Motor neuron (in vitro differentiated cells): ENCODE measurements at regions not wholly inside any gene's neighbourhood (a gene's known extent, or its start where the extent isn't known, plus 50 kb on each side); places are given as distances from the start of the nearest gene placed in this dataset.

Experiments
- ATAC-seq, 8 experiments: fragments of 200-7000 bp; cut with Tn5 transposase; replicated peaks in 6 of 8; 2 replicates each; pipeline ENCODE4 v1.8.0; 2021; ENCODE audit warnings: mild to moderate bottlenecking in 8 of 8, moderate library complexity in 8 of 8
- H3K27ac ChIP-seq, 2 donors: fragments of 250-450 bp; sonication (Bioruptor Pico); 2 replicates each; pipeline ENCODE4 v1.9.0; 2021; ENCODE audit warnings: antibody characterized with exemption in 2 of 2, mild to moderate bottlenecking in 2 of 2, moderate library complexity in 1 of 2
- H3K4me1 ChIP-seq, 2 donors: fragments of 250-450 bp; sonication (Bioruptor Pico); replicated peaks in 1 of 2; 2 replicates each; pipeline ENCODE4 v1.6.1; 2021; ENCODE audit warnings: antibody characterized with exemption in 2 of 2, mild to moderate bottlenecking in 2 of 2, moderate library complexity in 1 of 2
- H3K4me3 ChIP-seq, 5 donors: fragments of 250-450 bp; sonication (Bioruptor Pico); 2 replicates each; pipeline ENCODE4 v1.9.0; 2021; ENCODE audit warnings: antibody characterized with exemption in 5 of 5, mild to moderate bottlenecking in 5 of 5, moderate library complexity in 4 of 5
- WGBS, 10 experiments: fragments of 450-650 bp; shearing (Covaris generic); methylation state at CpG; one replicate each; pipeline ENCODE4 v1.0.0; 2022; 5-methylcytosine and 5-hydroxymethylcytosine counted together
- in situ Hi-C, 9 experiments: fragments of 400-800 bp; cut with MboI; loops; one replicate each; pipeline ENCODE4 v1.15.0; 2021; ENCODE audit warnings: low sequenced_read_pairs in 9 of 9, low pct_unique_long_range_greater_than_20kb in 2 of 9; ENCODE audit not compliant: unreplicated experiment in 9 of 9

- Histone ChIP-seq H3K27ac (no peak overlapping the region), H3K4me3 (no peak overlapping the region), H3K4me1 (peaks cover 5 to 12% of the 10 kb centered on the region in 2 donors)
- ATAC-seq = no peak
- 20 to 90% (median 70%) methylated on average over 1 to 3 of the region's 3 CpGs; no CpG with 5 or more reads in 2 of the 10 experiments for WGBS, 10 experiments
- in situ Hi-C loops = no loop called here
These were observed 319.2 kb upstream of the MOCS1 start for GRCh38 chr6:40253420-40253819.

GRCh38 chr6:40252531-40253258 is 318.4 kb upstream of the MOCS1 start:
- 28 to 100% (median 67%) methylated on average over 1 to 4 of the region's 4 CpGs; no CpG with 5 or more reads in 1 of the 10 experiments for WGBS, 10 experiments
- H3K27ac ChIP-seq = no peak overlapping the region
- in situ Hi-C loops = no loop called here
- H3K4me1 ChIP-seq = peaks cover 5 to 12% of the 10 kb centered on the region in 2 donors
- H3K4me3 ChIP-seq = no peak overlapping the region
- ATAC-seq = peak in 5 of 8 experiments; percentile 63 to 88 (median 72)

- in situ Hi-C loops = no loop called here
- peaks cover 5 to 9% of the 10 kb centered on the region in 2 donors for H3K4me1 ChIP-seq
- H3K27ac ChIP-seq = no peak overlapping the region
- 20 to 100% (median 90%) methylated on average over 1 to 2 of the region's 3 CpGs; no CpG with 5 or more reads in 4 of the 10 experiments for WGBS, 10 experiments
- no peak overlapping the region for H3K4me3 ChIP-seq
- ATAC-seq = peak in 2 of 8 experiments; percentile 38 to 54
These were observed 317.5 kb upstream of the MOCS1 start for GRCh38 chr6:40251637-40252300.

- H3K27ac ChIP-seq = no peak overlapping the region
- peaks cover 0 to 4% of the 10 kb centered on the region in 2 donors for H3K4me1 ChIP-seq
- no peak for ATAC-seq
- in situ Hi-C loops = no loop called here
- no peak overlapping the region for H3K4me3 ChIP-seq
These were observed 315.7 kb upstream of the MOCS1 start for GRCh38 chr6:40249935-40250334.

- Histone ChIP-seq H3K4me1 (peaks cover 0 to 4% of the 10 kb centered on the region in 2 donors), H3K27ac (no peak overlapping the region), H3K4me3 (no peak overlapping the region)
- in situ Hi-C loops = no loop called here
- peak in 1 of 8 experiments; percentile 8 for ATAC-seq
- 92 to 100% (median 100%) methylated on average over 1 to 2 of the region's 3 CpGs; no CpG with 5 or more reads in 5 of the 10 experiments for WGBS, 10 experiments
These were observed 313.4 kb upstream of the MOCS1 start for GRCh38 chr6:40247516-40248115.

GRCh38 chr6:40244699-40245098 is 310.4 kb upstream of the MOCS1 start:
- in situ Hi-C loops = no loop called here
- ATAC-seq = peak in 2 of 8 experiments; percentile 39 to 96
- H3K4me3 ChIP-seq = no peak overlapping the region
- WGBS, 10 experiments = 0 to 100% (median 0%) methylated on average over 1 of the region's 1 CpG; no CpG with 5 or more reads in 7 of the 10 experiments
- H3K4me1 ChIP-seq = no peaks in the 10 kb centered on the region
- H3K27ac ChIP-seq = no peak overlapping the region

GRCh38 chr6:40232698-40233097 is 298.4 kb upstream of the MOCS1 start:
- 0 to 100% (median 90%) methylated on average over 1 to 2 of the region's 2 CpGs; no CpG with 5 or more reads in 6 of the 10 experiments for WGBS, 10 experiments
- Histone ChIP-seq H3K4me1 (no peaks in the 10 kb centered on the region), H3K27ac (no peak overlapping the region), H3K4me3 (no peak overlapping the region)
- no peak for ATAC-seq
- in situ Hi-C loops = no loop called here

- no peaks in the 10 kb centered on the region for H3K4me1 ChIP-seq
- ATAC-seq = no peak
- in situ Hi-C loops = no loop called here
- WGBS, 10 experiments = 0 to 80% (median 40%) methylated on average over 1 of the region's 8 CpGs; no CpG with 5 or more reads in 7 of the 10 experiments
- H3K4me3 ChIP-seq = no peak overlapping the region
- no peak overlapping the region for H3K27ac ChIP-seq
These were observed 293.5 kb upstream of the MOCS1 start for GRCh38 chr6:40227735-40228134.

GRCh38 chr6:40222354-40222753 is 288.1 kb upstream of the MOCS1 start:
- in situ Hi-C loops = no loop called here
- no peak for ATAC-seq
- 75 to 100% (median 100%) methylated on average over 1 to 2 of the region's 2 CpGs; no CpG with 5 or more reads in 3 of the 10 experiments for WGBS, 10 experiments
- Histone ChIP-seq H3K4me3 (no peak overlapping the region), H3K27ac (no peak overlapping the region), H3K4me1 (no peaks in the 10 kb centered on the region)

- WGBS, 10 experiments = 20 to 100% (median 96%) methylated on average over 1 to 2 of the region's 2 CpGs; no CpG with 5 or more reads in 2 of the 10 experiments
- in situ Hi-C loops = no loop called here
- no peak overlapping the region for H3K27ac ChIP-seq
- H3K4me1 ChIP-seq = no peaks in the 10 kb centered on the region
- ATAC-seq = peak in 2 of 8 experiments; percentile 20 to 69
- no peak overlapping the region for H3K4me3 ChIP-seq
These were observed 285.5 kb upstream of the MOCS1 start for GRCh38 chr6:40219799-40220198.

- WGBS, 10 experiments = 0 to 14% (median 0%) methylated on average over 1 of the region's 1 CpG; no CpG with 5 or more reads in 7 of the 10 experiments
- in situ Hi-C loops = no loop called here
- peak in 2 of 8 experiments; percentile 85 to 95 for ATAC-seq
- no peaks in the 10 kb centered on the region for H3K4me1 ChIP-seq
- no peak overlapping the region for H3K27ac ChIP-seq
- no peak overlapping the region for H3K4me3 ChIP-seq
These were observed 276.4 kb upstream of the MOCS1 start for GRCh38 chr6:40210628-40211056.

GRCh38 chr6:40205801-40206200 is 271.5 kb upstream of the MOCS1 start:
- Histone ChIP-seq H3K4me3 (no peak overlapping the region), H3K4me1 (no peaks in the 10 kb centered on the region), H3K27ac (no peak overlapping the region)
- ATAC-seq = no peak
- in situ Hi-C loops = no loop called here
- WGBS, 10 experiments = 63% methylated on average over 3 of the region's 3 CpGs; no CpG with 5 or more reads in 9 of the 10 experiments

GRCh38 chr6:40205004-40205403 is 270.7 kb upstream of the MOCS1 start:
- Histone ChIP-seq H3K4me3 (no peak overlapping the region), H3K27ac (no peak overlapping the region), H3K4me1 (no peaks in the 10 kb centered on the region)
- in situ Hi-C loops = no loop called here
- ATAC-seq = no peak
- 0 to 100% (median 58%) methylated on average over 1 of the region's 1 CpG; no CpG with 5 or more reads in 3 of the 10 experiments for WGBS, 10 experiments
